Endothelial cell of umbilical vein (primary cell): ENCODE measurements at regions not wholly inside any gene's neighbourhood (a gene's known extent, or its start where the extent isn't known, plus 50 kb on each side); places are given as distances from the start of the nearest gene placed in this dataset.

Experiments
- BruUV-seq: library from RNA; stranded (reverse); fragments of 400-500 nt; replicated peaks from 2 replicates; lab custom pipeline; 2021; lab: Mats Ljungman, UMichigan
- CTCF ChIA-PET: fragments of 300-600, 350-600 bp; sonication (Branson Sonifier 250); formaldehyde crosslinking; loops from one replicate; lab custom pipeline; 2021; ENCODE audit warnings: antibody characterized with exemption, inconsistent platforms; lab: Charles Lee
- POLR2A ChIA-PET: fragments of 300-600, 350-600 bp; sonication (Branson Sonifier 250); formaldehyde crosslinking; loops from one replicate; lab custom pipeline; 2021; ENCODE audit warnings: antibody characterized with exemption, inconsistent platforms; lab: Charles Lee
- DNase-seq: peaks from one replicate; pipeline ENCODE4 v3.0.0-alpha.2; 2011; ENCODE audit warnings: low read depth, low spot score
- FAIRE-seq: peaks from 2 replicates; lab custom pipeline; 2011; peaks lifted over from hg19 to GRCh38; lab: Jason Lieb, UNC
- H2AFZ ChIP-seq: 2 replicates; pipeline ENCODE4 v1.6.0; 2012; ENCODE audit warnings: low read depth, low read length, control low read depth, inconsistent platforms
- H3K27ac ChIP-seq: 2 replicates; pipeline ENCODE4 v1.5.1; 2011; ENCODE audit warnings: low read depth, mild to moderate bottlenecking, control low read depth, low read length, moderate library complexity; ENCODE audit not compliant: insufficient read depth
- H3K27me3 ChIP-seq, 2 experiments: 2 replicates each; pipeline versions ENCODE4 v1.6.0 to v1.6.1; 2011; ENCODE audit warnings: low read length in 2 of 2, mixed read lengths in 1 of 2; ENCODE audit not compliant: control insufficient read depth in 2 of 2, insufficient read depth in 2 of 2
- H3K36me3 ChIP-seq, 2 experiments: 2 replicates in 1 of 2; 3 replicates in 1 of 2; pipeline ENCODE4 v1.5.1; 2011; ENCODE audit warnings: low read length in 2 of 2, mild to moderate bottlenecking in 1 of 2, moderate library complexity in 1 of 2; ENCODE audit not compliant: control insufficient read depth in 2 of 2, insufficient read depth in 2 of 2; ENCODE audit errors: extremely low read depth in 1 of 2
- H3K4me1 ChIP-seq: 3 replicates; pipeline ENCODE4 v1.5.1; 2011; ENCODE audit warnings: mild to moderate bottlenecking, low read length; ENCODE audit not compliant: control insufficient read depth, insufficient read depth; ENCODE audit errors: extremely low read depth
- H3K4me2 ChIP-seq: 2 replicates; pipeline ENCODE4 v1.6.1; 2011; ENCODE audit warnings: low read length, control low read depth, mixed read lengths; ENCODE audit not compliant: insufficient read depth
- H3K4me3 ChIP-seq, 3 experiments: fragments of 200-600 bp in 1 of 3; sonication (generic), shearing (Covaris generic) in 1 of 3; replicated peaks in 1 of 3; 2 replicates each; pipeline ENCODE4 v1.5.1; 2011 to 2016; ENCODE audit warnings: control low read depth in 3 of 3, low read length in 3 of 3, mild to moderate bottlenecking in 2 of 3, inconsistent platforms in 1 of 3, low read depth in 1 of 3, moderate library complexity in 1 of 3; ENCODE audit not compliant: insufficient read depth in 1 of 3
- H3K79me2 ChIP-seq: 2 replicates; pipeline ENCODE4 v1.6.0; 2012; ENCODE audit warnings: low read length, inconsistent platforms; ENCODE audit not compliant: control insufficient read depth, insufficient read depth
- H3K9ac ChIP-seq: replicated peaks from 2 replicates; pipeline ENCODE3; 2011; ENCODE audit warnings: low read length, control low read depth; ENCODE audit not compliant: insufficient read depth; ENCODE audit errors: extremely low read depth
- H3K9me1 ChIP-seq: replicated peaks from 3 replicates; pipeline ENCODE4 v1.6.0; 2011; ENCODE audit warnings: mild to moderate bottlenecking, low read length; ENCODE audit not compliant: control insufficient read depth, insufficient read depth; ENCODE audit errors: extremely low read depth
- H3K9me3 ChIP-seq: replicated peaks from 2 replicates; pipeline ENCODE4 v1.5.1; 2012; ENCODE audit warnings: low read length, inconsistent platforms; ENCODE audit not compliant: control insufficient read depth, insufficient read depth
- H4K20me1 ChIP-seq: replicated peaks from 2 replicates; pipeline ENCODE3; 2011; ENCODE audit warnings: mild to moderate bottlenecking, low read length; ENCODE audit not compliant: control insufficient read depth, insufficient read depth; ENCODE audit errors: extremely low read depth
- CTCF ChIP-seq, 2 donors: IDR thresholded peaks; 1 replicate in 1 of 2; 2 replicates in 1 of 2; pipeline ENCODE4 v1.5.1; 2011; ENCODE audit warnings: low read length in 2 of 2, mild to moderate bottlenecking in 2 of 2, moderate library complexity in 2 of 2, control low read depth in 1 of 2, inconsistent platforms in 1 of 2, low read depth in 1 of 2; ENCODE audit not compliant: insufficient read depth in 1 of 2; ENCODE audit errors: extremely low read depth in 1 of 2
- EZH2 ChIP-seq: IDR thresholded peaks from 2 replicates; pipeline ENCODE4 v1.6.1; 2012; ENCODE audit warnings: borderline replicate concordance, low read depth, mild to moderate bottlenecking, moderate library complexity, low read length, inconsistent platforms; ENCODE audit not compliant: severe bottlenecking
- FOS ChIP-seq: IDR thresholded peaks from 2 replicates; pipeline ENCODE4 v1.6.1; 2011; ENCODE audit warnings: mild to moderate bottlenecking, low read length, moderate library complexity, borderline replicate concordance; ENCODE audit not compliant: insufficient read depth
- GATA2 ChIP-seq: IDR thresholded peaks from 2 replicates; pipeline ENCODE4 v1.7.0; 2011; ENCODE audit warnings: low read depth, mild to moderate bottlenecking, moderate library complexity, mixed read lengths, low read length; ENCODE audit not compliant: insufficient read length, insufficient read depth
- JUN ChIP-seq: IDR thresholded peaks from 2 replicates; pipeline ENCODE4 v1.6.1; 2011; ENCODE audit warnings: borderline replicate concordance, low read depth; ENCODE audit not compliant: insufficient read length, insufficient read depth
- MAX ChIP-seq: IDR thresholded peaks from 2 replicates; pipeline ENCODE4 v1.6.1; 2011; ENCODE audit not compliant: insufficient read depth, insufficient read length
- MYC ChIP-seq: IDR thresholded peaks from one replicate; pipeline ENCODE4 v1.6.1; 2011; ENCODE audit warnings: mild to moderate bottlenecking, low read depth, low read length
- POLR2A ChIP-seq: IDR thresholded peaks from 2 replicates; pipeline ENCODE4 v1.6.1; 2012; ENCODE audit warnings: low read depth, mild to moderate bottlenecking, control low read depth, low read length
- POLR2AphosphoS5 ChIP-seq: IDR thresholded peaks from 2 replicates; pipeline ENCODE4 v1.6.1; 2012; ENCODE audit warnings: low read depth, mild to moderate bottlenecking, control low read depth, low read length, moderate library complexity; ENCODE audit not compliant: insufficient read depth
- dilution Hi-C: fragments of 300-500 bp; cut with MboI; formaldehyde crosslinking; loops from one replicate; pipeline ENCODE4 v1.15.0; 2019; ENCODE audit warnings: low sequenced_read_pairs; ENCODE audit not compliant: extremely low pct_ligation_motif_present
- intact Hi-C: fragments of 100-400 bp; cut with micrococcal nuclease; formaldehyde crosslinking; loops from one replicate; pipeline ENCODE4 v1.10.0; 2022

GRCh38 chrX:151478058-151478457 is 81.1 kb downstream of the VMA21 start:
- no peaks in the 10 kb centered on the region for H3K27me3 ChIP-seq
- no peak overlapping the region for H3K27ac ChIP-seq
- no peak overlapping the region for H3K4me3 ChIP-seq
- H3K79me2 ChIP-seq = no peaks in the 10 kb centered on the region
- intact Hi-C loops = no loop called here
- H2AFZ ChIP-seq = no peak overlapping the region
- H4K20me1 ChIP-seq = no peaks in the 10 kb centered on the region
- POLR2A ChIA-PET = no interaction called here
- no peak overlapping the region for H3K9ac ChIP-seq
- DNase-seq (no peak), FAIRE-seq (no peak)
- H3K4me1 ChIP-seq = no peaks in the 10 kb centered on the region
- CTCF ChIA-PET = no interaction called here
- BruUV-seq = no TSS peak
- TF ChIP-seq MYC = no peak
- TF ChIP-seq GATA2 = no peak
- no peak for TF ChIP-seq CTCF (IDR thresholded peaks at IDR 0.05; ENCODE audit: extremely low read depth in 1 of 2, insufficient read depth in 1 of 2, low read depth in 1 of 2, low read length in 2 of 2)
- no peak for TF ChIP-seq POLR2A
- no peak for TF ChIP-seq FOS
- TF ChIP-seq EZH2 = no peak
- TF ChIP-seq MAX = no peak
- no peak for TF ChIP-seq JUN
- no peak for TF ChIP-seq POLR2AphosphoS5
- H3K36me3 ChIP-seq = no peaks in the 10 kb centered on the region
- H3K9me3 ChIP-seq = no peaks in the 10 kb centered on the region
- dilution Hi-C loops = no loop called here
- no peak overlapping the region for H3K4me2 ChIP-seq
- no peaks in the 10 kb centered on the region for H3K9me1 ChIP-seq
